LHCN-M2 (cell line): ENCODE measurements at regions not wholly inside any gene's neighbourhood (a gene's known extent, or its start where the extent isn't known, plus 50 kb on each side); places are given as distances from the start of the nearest gene placed in this dataset.
"Not testable (repeated sequence)": the region's sequence is repeated elsewhere in the genome, so short reads cannot be mapped to it uniquely, and the experiment has no call there.

Experiments
- DNase-seq: peaks from one replicate; pipeline ENCODE4 v3.0.0-alpha.2; 2012; ENCODE audit warnings: low read depth

- no peak for DNase-seq
Observed at GRCh38 chr3:34865346-34865745, 774.0 kb upstream of the ARPP21 start.

- DNase-seq = no peak
Observed at GRCh38 chr3:34868935-34869334, 770.4 kb upstream of the ARPP21 start.

- no peak for DNase-seq
Observed at GRCh38 chr3:34869696-34870095, 769.6 kb upstream of the ARPP21 start.

GRCh38 chr3:34872406-34872805, 766.9 kb upstream of the ARPP21 start:
- no peak for DNase-seq

GRCh38 chr3:34876997-34877396, 762.3 kb upstream of the ARPP21 start:
- DNase-seq = no peak

GRCh38 chr3:34878488-34878887, 760.8 kb upstream of the ARPP21 start:
- DNase-seq = no peak

- DNase-seq = no peak
Observed at GRCh38 chr3:34881026-34881425, 758.3 kb upstream of the ARPP21 start.

GRCh38 chr3:34882764-34883163, 756.6 kb upstream of the ARPP21 start:
- DNase-seq = peak; percentile 63

GRCh38 chr3:34884007-34884406, 755.3 kb upstream of the ARPP21 start:
- no peak for DNase-seq

- DNase-seq = no peak
Observed at GRCh38 chr3:34886443-34886842, 752.9 kb upstream of the ARPP21 start.

- DNase-seq = no peak
Observed at GRCh38 chr3:34889641-34890040, 749.7 kb upstream of the ARPP21 start.

GRCh38 chr3:34890247-34890646, 749.1 kb upstream of the ARPP21 start:
- DNase-seq = no peak

GRCh38 chr3:34891941-34892340, 747.4 kb upstream of the ARPP21 start:
- DNase-seq = no peak

- DNase-seq = no peak
Observed at GRCh38 chr3:34895841-34896240, 743.5 kb upstream of the ARPP21 start.

GRCh38 chr3:34909679-34910078, 729.6 kb upstream of the ARPP21 start:
- DNase-seq = not testable (repeated sequence)

GRCh38 chr3:34919025-34919424, 720.3 kb upstream of the ARPP21 start:
- DNase-seq = no peak

GRCh38 chr3:34920806-34921205, 718.5 kb upstream of the ARPP21 start:
- DNase-seq = no peak

GRCh38 chr3:34924961-34925360, 714.4 kb upstream of the ARPP21 start:
- no peak for DNase-seq

GRCh38 chr3:34925851-34926250, 713.5 kb upstream of the ARPP21 start:
- no peak for DNase-seq

GRCh38 chr3:34929036-34929435, 710.3 kb upstream of the ARPP21 start:
- peak; percentile 13 for DNase-seq

- peak; percentile 23 for DNase-seq
Observed at GRCh38 chr3:34934660-34935059, 704.7 kb upstream of the ARPP21 start.

- no peak for DNase-seq
Observed at GRCh38 chr3:34938784-34939183, 700.5 kb upstream of the ARPP21 start.

- DNase-seq = no peak
Observed at GRCh38 chr3:34942256-34942655, 697.1 kb upstream of the ARPP21 start.

- peak; percentile 92 for DNase-seq
Observed at GRCh38 chr3:34947834-34948233, 691.5 kb upstream of the ARPP21 start.

- DNase-seq = peak; percentile 48
Observed at GRCh38 chr3:34948517-34948916, 690.8 kb upstream of the ARPP21 start.
